GM19463 (cell line): ENCODE measurements at regions not wholly inside any gene's neighbourhood (a gene's known extent, or its start where the extent isn't known, plus 50 kb on each side); places are given as distances from the start of the nearest gene placed in this dataset.
"Not testable (repeated sequence)": the region's sequence is repeated elsewhere in the genome, so short reads cannot be mapped to it uniquely, and the experiment has no call there.

Experiments
- ATAC-seq: cut with Tn5 transposase; IDR thresholded peaks from one replicate; pipeline ENCODE4 v1.9.1; 2021; ENCODE audit warnings: mild to moderate bottlenecking, moderate library complexity; ENCODE audit not compliant: unreplicated experiment

DNA sequence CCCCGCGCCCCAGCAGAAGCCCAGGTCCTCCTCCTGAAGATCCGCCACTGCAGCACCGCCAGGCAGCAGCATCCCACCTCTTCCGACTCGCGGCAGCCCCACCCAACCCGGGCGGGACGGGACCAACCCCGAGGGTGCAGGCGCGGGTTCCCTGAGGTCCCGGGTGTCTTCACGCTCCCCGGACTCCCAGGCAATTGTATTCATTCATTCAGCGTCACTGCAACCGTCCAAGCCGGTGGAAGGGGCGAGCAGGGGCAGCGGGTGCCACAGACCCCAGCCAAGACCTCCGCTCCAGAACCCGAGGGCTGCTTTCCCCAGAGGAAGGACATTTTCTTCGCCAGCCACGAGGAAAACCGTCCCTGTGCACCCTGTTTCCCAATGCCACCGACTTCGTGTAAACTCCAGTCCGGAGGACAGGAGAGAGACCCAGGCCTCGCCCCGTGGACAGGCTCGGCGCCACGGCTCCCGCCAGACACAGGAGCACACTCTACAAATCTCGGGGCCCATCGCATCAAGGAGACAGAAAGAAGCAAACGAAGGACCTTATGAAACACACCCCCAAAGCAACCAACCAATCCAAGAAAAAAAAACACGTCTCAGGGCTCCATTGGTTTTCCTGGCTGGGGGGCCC lies 1471.5 kb downstream of the FOXD4L5 start:
- ATAC-seq, result not testable (repeated sequence)

- ATAC-seq, result peak; percentile 70
Observed at GRCh38 chr9:63812822-63813221, 1472.2 kb downstream of the FOXD4L5 start.

- ATAC-seq, result not testable (repeated sequence)
Observed at GRCh38 chr9:63804205-63804604, 1480.8 kb downstream of the FOXD4L5 start.

GRCh38 chr9:63794081-63794685 lies 1490.8 kb downstream of the FOXD4L5 start:
- not testable (repeated sequence) for ATAC-seq

DNA sequence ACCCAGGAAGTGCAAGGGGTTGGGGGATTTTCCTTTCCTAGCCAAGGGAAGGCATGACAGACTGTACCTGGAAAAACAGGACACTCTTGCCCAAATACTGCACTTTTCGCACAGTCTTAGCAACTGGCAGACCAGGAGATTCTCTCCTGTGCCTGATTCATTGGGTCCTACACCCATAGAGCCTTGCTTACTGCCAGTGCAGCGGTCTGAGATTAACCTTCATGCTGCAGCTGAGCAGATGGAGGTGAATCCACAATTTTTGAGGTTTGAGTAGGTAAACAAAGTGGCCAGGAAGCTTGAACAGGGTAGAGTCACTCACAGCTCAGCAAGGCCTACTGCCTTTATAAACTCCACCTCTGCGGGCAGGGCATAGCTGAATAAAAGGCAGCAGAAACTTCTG lies 1497.6 kb downstream of the FOXD4L5 start:
- not testable (repeated sequence) for ATAC-seq

DNA sequence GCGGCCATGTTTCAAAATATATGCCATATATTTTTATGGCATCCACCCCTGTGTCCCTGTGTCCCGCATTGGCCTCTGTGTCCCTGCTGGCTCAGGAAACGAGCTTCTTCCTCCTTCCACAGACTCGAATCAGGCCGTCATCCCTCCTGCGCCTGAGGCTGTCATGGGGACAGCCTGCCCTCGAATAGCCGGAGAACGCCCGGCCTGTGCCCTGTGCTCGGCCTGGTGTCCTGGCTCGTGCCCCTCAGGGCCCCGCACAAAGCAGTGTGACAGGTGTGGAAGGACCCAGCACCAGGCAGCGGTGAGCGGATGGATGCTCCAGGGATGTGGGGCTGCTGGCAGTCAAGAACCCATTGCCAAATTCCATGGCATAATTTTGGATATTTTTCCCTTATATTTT lies 1500.0 kb downstream of the FOXD4L5 start:
- not testable (repeated sequence) for ATAC-seq

DNA sequence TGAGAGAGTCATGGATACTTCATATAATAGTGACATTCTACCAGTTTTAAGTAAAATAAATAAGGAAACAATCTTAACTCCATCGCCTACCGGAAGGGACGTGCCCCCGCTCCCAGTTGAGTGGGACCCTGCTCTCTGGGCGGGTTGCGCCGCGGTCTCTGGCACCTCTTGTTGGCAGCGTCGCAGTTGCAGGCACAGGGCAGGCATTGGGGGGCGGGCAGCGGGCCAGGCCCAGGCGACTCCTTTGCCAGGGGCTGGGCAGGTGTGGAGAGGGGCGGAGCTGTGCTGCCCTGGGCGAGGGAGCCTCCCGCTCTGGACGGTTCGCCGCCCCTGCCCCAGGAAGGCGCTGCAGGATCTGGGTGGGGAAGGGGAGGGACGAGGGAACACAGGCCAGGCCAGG lies 1500.6 kb downstream of the FOXD4L5 start:
- not testable (repeated sequence) for ATAC-seq

- ATAC-seq, result not testable (repeated sequence)
Observed at GRCh38 chr9:63781817-63782439, 1503.1 kb downstream of the FOXD4L5 start.

GRCh38 chr9:63781390-63781789 lies 1503.6 kb downstream of the FOXD4L5 start:
- ATAC-seq, result peak; percentile 99

DNA sequence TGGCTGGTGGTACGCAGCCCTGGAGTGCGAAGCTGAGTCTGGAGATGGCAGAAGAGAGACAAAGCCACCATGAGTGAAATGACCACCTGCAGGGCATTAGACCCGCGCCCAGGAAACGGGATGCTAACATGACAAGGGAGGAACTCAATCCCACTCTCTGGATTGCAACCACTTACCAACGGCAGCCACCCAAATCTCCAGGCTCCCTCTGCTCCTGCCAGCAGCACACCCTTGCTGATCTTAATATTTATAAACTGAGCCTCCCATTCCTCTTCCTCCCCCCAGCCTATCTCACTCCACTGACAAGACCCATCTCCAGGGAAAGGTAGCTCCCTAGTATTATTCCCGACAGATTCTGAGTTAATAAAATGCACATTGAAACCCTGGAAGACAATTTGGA lies 1508.8 kb downstream of the FOXD4L5 start:
- not testable (repeated sequence) for ATAC-seq

DNA sequence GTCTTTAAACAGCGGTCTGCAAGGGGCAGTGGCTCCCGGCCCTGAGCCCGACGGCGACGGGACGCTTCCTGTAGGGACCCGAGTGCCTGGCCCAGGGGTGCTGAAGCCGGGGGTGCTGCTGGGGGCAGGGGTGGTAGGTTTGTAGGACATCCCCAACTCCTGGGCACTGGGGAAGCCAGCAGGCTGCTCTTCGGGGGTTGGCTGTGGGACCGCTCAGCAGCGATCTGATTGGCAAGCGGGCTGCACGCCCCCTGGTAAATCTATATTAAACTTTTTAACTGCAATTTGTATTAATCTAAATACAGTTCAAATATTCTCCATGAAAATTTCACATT lies 1510.0 kb downstream of the FOXD4L5 start:
- not testable (repeated sequence) for ATAC-seq

DNA sequence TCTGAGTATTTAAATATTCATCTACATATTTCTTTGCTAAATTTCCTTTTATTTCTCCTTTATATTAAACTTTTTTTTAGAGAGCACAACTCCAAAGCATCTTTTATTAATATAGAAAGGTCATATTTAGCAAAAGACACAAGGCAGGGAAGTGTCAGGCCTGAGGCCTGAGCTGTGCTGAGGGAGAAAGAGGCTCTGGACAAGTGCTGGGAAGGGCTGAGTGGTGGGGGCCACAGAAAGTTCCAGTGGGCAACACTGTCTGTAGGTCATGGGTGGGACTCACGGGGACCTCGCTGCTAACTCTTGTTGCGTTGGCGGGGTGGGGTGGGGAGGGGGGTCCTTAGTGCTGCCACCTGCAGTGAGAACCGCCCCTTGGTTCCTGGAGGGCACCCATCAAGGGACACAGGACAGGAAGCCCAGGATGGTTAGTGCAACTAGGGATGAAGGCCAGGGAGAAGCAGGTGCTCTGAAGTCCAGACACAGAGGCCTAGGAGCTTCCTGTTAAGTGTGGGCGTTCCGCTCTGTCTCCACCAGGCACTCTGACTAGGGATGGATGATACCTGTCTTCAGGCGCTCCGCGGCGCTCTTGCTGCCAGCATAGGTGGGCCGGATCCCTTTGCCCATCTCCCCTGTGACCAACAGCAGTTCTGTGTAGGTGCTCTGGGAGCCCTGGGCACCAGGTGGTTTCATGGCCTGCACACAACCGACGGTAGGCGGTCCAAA lies 1510.5 kb downstream of the FOXD4L5 start:
- ATAC-seq, result not testable (repeated sequence)

DNA sequence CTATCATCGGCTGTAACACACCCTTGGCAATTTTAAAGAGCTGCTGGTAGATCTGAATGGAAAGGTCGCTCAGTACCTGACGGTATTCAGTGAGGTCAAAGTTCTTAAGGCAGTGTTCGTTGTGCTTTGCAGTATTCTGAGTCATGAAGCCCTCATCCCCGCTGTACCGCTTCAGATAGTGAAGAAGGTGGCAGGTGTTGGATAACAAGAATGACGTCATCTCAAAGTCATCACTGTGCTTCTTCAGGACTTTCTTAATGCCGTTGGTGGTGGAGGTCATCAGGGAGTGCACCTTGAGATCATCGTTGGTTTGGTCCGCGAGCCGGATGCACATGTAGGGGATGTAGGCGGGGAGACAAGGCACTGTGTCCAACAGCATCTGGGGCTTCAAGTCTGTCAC lies 1522.8 kb downstream of the FOXD4L5 start:
- ATAC-seq, result not testable (repeated sequence)

- not testable (repeated sequence) for ATAC-seq
Observed at GRCh38 chr9:63729021-63729420, 1556.0 kb downstream of the FOXD4L5 start.

DNA sequence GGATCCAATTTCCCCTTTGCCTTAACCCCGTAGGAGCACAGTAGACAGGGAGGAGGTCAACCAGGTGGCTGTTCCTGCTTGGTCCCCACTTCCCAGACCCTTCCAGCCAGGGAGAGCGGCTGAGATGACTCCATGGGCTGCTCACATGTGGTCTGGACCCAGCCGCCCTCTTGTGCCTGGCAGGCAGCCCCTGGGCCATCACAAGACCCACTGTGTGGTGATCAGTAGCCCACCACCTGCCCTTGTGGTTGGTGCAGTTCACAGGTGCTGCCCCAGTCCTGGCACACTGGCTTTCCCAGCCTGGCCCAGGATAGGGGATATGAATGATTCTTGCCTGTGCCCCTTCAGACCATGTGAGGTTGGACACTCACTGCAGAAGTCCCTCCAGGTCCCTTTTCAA lies 1556.7 kb downstream of the FOXD4L5 start:
- no peak for ATAC-seq

DNA sequence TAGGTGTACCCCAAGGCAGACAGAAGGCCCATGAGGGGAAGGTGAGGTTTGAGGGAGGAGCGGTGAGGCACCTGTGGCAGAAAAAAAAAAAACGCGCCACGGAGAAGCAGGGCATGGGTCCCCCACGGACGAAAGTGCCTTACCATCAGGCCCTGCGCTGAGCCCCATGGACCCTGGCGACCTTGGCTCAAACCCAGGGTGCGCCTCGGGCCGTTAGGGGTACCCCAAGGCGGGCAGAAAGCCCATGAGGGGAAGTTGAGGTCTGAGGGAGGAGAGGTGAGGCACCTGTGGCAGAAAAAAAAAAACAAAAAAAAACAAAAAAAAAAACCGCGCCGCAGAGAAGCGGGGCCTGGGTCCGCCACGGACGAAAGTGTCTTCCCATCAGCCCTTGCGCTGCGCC lies 1576.7 kb downstream of the FOXD4L5 start:
- not testable (repeated sequence) for ATAC-seq

GRCh38 chr9:63704456-63704855 lies 1580.6 kb downstream of the FOXD4L5 start:
- not testable (repeated sequence) for ATAC-seq

GRCh38 chr9:63703670-63704069 lies 1581.3 kb downstream of the FOXD4L5 start:
- ATAC-seq, result not testable (repeated sequence)

- not testable (repeated sequence) for ATAC-seq
Observed at GRCh38 chr9:63703138-63703665, 1581.8 kb downstream of the FOXD4L5 start.
